HG02938 (cell line): ENCODE measurements at regions not wholly inside any gene's neighbourhood (a gene's known extent, or its start where the extent isn't known, plus 50 kb on each side); places are given as distances from the start of the nearest gene placed in this dataset.
"Not testable (repeated sequence)": the region's sequence is repeated elsewhere in the genome, so short reads cannot be mapped to it uniquely, and the experiment has no call there.

Experiments
- ATAC-seq: cut with Tn5 transposase; IDR thresholded peaks from one replicate; pipeline ENCODE4 v1.9.1; 2021; ENCODE audit warnings: mild to moderate bottlenecking, moderate library complexity; ENCODE audit not compliant: unreplicated experiment

DNA sequence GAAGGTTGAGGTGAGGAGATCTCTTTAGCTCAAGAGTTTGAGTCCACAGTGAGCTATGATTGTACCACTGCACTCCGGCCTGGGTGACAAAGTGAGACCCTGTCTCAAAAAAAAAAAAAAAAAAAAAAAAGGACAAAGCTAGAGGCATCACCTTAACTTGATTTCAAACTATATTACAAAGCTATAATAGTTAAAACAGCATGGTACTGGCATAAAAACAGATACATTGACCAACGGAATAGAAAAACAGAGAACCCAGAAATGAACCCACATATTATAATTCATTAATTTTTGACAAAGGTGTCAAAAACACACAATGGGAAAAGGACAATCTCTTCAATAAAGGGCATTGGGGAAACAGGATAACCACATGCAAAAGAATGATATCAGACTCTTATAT lies 50.8 kb upstream of the MBOAT1 start:
- no peak for ATAC-seq

DNA sequence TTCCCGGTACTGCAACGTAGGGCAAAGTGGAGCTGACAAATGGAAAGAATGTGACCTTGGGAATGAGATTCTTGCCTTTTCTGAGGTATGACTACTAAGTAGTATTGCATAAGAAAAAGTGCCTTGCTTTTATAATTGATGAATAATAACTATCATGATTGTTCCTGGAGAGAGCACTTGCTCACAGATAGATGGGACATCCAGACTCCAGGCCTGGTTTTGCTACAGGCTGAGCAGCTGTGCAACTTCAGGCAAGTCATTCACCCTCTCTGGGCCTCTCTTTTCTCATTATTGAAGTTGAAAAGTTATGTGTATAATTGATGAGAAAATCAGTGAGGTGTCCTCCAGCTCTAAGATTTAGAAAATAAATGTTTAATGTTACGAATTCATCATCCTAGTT lies 53.6 kb upstream of the MBOAT1 start:
- no peak for ATAC-seq

DNA sequence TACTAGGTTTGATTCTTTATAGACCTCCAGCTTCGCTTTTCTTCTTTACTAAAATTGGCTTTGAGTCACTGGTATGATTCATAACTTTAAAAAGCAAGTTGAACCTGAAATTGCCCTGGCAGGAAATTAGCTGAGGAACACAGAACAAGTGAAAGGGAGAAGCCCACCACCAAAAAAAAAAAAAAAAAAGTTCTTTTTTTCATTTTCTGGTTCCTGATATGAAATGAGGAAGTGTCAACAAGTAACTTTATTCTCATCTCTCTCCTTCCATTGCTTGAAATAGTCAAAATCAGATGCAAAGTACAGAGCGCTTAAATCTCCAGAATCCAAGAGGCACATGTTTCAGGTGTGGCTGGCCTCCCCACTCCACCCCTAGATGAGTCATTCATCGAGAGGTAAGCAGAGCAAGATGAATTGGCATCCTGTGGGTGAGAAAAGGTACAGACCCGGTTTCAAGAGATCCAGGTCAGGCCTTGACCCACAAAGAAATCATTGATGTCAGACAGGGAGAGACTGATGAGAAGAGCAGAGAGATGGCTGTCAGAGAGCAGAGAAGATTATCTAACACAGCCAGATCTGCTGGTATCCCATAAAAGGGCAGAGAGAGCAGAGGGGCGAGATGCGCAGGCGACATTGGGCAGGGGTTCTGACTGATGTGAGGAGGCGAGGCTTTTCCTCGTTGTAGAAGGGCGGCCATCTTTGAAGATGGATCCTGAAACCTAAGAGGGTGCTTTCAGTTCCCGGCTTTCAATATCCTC lies 54.8 kb upstream of the MBOAT1 start:
- no peak for ATAC-seq

DNA sequence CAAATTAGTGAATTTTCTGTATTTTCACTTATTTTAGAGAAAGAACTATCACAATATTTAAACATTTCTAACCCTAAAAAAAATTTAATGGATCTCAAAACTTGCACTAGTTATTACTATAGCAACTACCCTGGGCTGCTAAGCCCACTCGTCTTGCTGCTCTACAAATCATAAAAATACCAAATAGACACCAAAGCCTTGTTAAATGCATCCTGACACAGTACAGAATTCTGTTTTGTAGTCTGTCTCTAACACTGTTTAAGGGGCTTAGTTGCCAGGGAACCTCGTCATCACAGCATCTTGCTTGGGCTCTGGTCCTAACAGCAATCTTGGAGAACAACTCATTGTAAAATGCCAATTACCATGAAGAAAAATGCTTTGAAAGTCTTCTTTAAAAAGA lies 56.9 kb upstream of the MBOAT1 start:
- no peak for ATAC-seq

GRCh38 chr6:20271818-20272217 lies 59.5 kb upstream of the MBOAT1 start:
- no peak for ATAC-seq

- ATAC-seq, result no peak
Observed at GRCh38 chr6:20274137-20274536, 61.9 kb upstream of the MBOAT1 start.

DNA sequence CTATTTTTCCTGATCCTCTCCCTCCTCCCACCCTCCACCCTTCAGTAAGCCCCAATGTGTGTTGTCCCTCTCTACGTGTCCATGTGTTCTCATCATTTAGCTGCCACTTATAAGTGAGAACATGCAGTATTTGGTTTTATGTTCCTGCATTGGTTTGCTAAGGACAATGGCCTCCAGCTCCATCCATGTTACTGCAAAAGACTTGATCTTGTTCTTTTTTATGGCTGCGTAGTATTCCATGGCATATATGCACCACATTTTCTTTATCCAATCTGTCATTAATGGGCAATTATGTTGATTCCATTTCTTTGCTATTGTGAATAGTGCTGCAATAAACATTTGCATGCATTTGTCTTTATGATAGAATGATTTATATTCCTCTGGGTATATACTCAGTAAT lies 63.6 kb upstream of the MBOAT1 start:
- not testable (repeated sequence) for ATAC-seq

DNA sequence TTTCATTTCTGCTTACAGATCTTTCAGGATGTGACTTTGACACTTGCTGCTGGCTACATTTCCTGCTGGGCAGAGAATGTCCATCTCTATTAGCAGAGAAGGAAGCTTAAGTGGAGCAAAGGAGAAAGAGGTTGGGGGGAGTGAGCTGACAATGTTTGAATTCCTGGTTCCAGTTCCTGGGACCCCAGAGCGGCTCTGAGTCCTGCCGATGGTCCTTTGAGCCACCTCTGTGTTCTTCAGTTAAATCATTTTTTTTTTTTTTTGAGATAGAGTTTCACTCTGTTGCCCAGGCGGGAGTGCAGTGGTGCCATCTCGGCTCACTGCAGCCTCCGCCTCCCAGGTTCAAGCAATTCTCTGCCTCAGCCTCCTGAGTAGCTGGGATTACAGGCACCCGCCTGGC lies 65.5 kb upstream of the MBOAT1 start:
- not testable (repeated sequence) for ATAC-seq

GRCh38 chr6:20279051-20279450 lies 66.8 kb upstream of the MBOAT1 start:
- ATAC-seq, result no peak

GRCh38 chr6:20279608-20280287 lies 67.5 kb upstream of the MBOAT1 start:
- no peak for ATAC-seq

DNA sequence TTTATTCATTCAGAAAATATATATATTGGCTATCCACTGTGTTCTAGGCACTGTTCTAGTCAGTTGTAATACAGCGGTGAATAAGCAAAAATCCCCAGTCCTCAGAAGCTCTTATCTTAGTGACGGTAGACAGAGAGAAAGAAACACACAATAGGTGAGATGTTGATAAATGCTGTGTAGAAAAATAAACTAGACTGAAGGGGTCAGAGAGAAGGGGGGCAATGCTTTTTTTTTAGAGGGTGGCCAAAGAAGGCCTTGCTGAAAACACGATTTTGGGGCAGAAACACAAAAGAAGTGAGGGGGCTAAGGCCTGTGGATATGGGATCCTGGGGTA lies 68.0 kb upstream of the MBOAT1 start:
- no peak for ATAC-seq

GRCh38 chr6:20284672-20285071 lies 72.4 kb upstream of the MBOAT1 start:
- no peak for ATAC-seq

- no peak for ATAC-seq
Observed at GRCh38 chr6:20286968-20287565, 74.8 kb upstream of the MBOAT1 start.

DNA sequence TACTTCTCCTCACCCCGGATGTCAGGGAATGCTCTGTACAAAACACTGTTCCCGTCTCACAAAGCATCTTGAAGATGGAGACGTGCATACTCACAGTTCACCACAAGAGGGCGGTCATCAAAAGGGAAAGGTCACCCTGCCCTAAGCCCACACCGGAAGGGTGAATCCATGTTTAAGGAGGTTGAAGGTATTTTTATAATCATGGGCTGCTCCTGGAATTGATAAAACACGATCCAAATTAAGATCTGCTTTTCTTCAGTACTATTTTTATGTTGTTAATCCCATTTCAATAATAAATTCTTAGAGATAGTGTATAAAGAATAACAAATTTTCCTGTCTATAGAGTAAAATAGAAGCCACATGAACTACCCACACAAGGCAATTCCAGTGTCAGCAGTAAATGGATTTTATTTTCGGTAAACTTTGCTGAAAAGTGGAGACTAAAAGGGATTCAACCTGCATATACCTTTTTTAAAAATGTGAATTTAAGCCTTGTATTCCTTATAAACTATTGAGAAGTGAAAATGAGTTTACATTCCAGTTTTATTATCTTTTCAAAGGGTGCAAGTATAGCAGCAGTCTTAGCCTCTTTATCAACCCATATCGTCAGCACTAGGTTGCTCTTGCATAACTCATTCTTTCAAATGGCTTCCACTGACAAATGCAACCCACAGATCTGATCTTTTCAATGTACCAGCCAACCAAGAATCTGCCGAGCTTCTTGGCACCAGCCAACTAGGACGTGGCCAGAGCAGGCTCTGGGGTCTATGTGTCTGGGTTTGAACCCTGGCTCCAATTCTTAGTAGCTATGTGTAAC lies 79.7 kb upstream of the MBOAT1 start:
- ATAC-seq, result peak; percentile 87

DNA sequence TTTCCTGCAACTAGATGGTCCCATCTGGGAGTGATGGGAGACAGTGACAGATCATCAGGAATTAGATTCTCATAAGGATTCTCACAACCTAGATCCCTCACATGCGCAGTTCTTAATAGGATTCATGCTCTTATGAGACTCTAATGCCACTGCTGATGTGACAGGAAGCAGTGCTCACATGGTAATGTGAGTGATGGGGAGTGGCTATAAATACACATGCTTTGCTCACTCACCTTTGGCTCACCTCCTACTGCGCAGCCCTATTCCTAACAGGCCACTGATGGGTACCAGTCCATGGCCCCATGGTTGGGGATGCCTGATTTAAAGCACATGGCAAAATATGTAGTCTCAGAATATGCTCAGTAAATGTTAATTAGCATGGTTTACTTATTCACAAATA lies 80.6 kb upstream of the MBOAT1 start:
- ATAC-seq, result no peak

- no peak for ATAC-seq
Observed at GRCh38 chr6:20301256-20301655, 89.0 kb upstream of the MBOAT1 start.

GRCh38 chr6:20302168-20302567 lies 89.9 kb upstream of the MBOAT1 start:
- ATAC-seq, result no peak

DNA sequence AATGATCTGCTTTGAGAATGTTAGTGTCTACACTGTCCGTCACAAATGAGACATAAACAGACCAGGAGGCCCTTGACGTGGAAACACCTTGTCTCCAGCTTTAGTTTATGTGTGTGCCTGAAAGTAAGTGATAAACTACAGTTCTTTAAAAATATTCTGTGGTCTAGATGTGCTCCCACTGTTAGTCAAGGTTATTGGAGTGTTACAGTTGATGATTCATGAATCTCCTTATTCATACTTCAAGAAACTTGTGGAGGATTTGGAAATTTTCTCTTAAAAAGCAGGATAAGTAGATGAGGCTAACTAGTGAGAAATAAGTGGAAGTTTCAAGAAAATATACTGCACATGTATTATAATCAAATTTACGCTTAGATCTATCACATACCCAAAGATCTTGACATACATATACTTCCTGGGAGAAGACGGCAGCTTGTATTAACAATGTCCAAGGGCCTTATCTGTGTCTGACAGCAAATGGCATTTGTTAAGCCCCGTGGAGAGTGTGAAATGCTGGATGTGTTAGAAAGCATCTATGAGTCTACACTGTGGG lies 90.5 kb upstream of the MBOAT1 start:
- ATAC-seq, result no peak

DNA sequence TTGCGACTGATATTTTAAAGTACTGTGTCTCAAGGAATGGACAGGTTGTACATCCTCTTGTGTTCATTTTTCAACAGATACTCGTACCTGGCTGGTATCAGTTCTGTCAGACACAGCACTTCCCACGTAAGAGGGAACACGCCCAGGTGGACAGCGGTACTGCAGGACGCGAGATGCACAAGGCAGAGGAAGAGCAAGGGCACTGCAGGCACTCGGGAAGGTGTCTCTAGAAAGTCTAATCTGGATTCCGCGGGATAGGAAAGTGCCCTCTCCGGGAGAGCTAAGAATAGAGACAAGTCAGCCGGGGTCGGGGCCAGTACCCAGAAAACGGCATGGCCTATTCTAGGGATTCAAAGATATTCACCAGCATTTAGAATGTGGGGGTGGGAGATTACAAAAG lies 94.2 kb upstream of the MBOAT1 start:
- no peak for ATAC-seq

DNA sequence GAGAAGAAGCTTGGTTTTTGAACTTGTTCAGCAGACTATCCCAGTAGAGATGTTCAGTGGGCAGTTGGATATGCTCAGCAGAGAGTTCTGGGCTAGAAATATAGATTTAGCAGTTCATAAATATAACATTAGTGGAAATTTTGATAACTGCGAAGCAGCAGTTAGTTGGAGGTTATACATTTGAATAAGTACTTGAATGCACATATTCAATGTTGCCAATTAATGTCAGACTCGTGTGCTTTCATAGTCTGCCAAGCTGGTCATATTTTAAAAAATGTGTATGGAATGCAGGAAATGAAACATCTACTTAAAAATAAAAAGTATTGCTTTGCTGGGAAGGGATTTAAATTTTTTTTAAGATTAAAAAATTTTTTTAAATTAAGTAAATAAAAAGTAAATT lies 92.5 kb upstream of the E2F3 start:
- no peak for ATAC-seq

DNA sequence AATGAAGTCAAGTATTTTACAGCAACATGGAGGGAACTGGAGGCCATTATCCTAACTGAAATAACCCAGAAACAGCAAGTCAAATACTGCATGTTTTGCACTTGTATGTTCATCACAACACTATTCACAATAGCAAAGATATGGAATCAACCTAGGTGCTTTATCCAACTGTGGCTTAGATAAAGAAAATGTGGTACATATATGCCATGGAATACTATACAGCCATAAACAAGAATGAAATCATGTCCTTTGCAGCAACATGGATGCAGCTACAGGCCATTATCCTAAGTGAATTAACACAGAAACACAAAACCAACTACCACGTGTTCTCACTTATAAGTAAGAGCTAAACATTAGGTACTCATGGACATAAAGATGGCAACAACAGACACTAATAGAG lies 91.5 kb upstream of the E2F3 start:
- no peak for ATAC-seq
